ENCODE measurements at regions not wholly inside any gene's neighbourhood (a gene's known extent, or its start where the extent isn't known, plus 50 kb on each side); places are given as distances from the start of the nearest gene placed in this dataset.

GRCh38 chr16:66299349-66299748 lies 67.1 kb upstream of the CDH5 start:
- CTCF ChIA-PET = no interaction called here
- Histone ChIP-seq H3K9ac (ENCODE audit: low read depth, low read length) (no peak overlapping the region), H3K14ac (replicated peaks; ENCODE audit: low read depth, low read length) (no peak overlapping the region), H3K4me2 (ENCODE audit: low read depth, low read length) (no peak overlapping the region), H2BK120ac (ENCODE audit: low read depth, low read length) (no peak overlapping the region), H2BK20ac (ENCODE audit: low read depth, low read length) (no peak overlapping the region), H4K20me1 (ENCODE audit: insufficient read depth, low read length) (no peaks in the 10 kb centered on the region), H2BK15ac (ENCODE audit: low read depth, low read length) (no peak overlapping the region), H3K9me1 (ENCODE audit: insufficient read depth, low read length) (no peaks in the 10 kb centered on the region), H4K91ac (ENCODE audit: insufficient read depth, low read depth, low read length) (no peak overlapping the region), H2AK9ac (replicated peaks; ENCODE audit: low read depth, low read length, poor library complexity) (no peak overlapping the region), H3K56ac (ENCODE audit: extremely low read depth, insufficient read depth, low read length) (no peak overlapping the region), H3K4ac (ENCODE audit: low read depth, low read length) (no peak overlapping the region), H3K36me3 (ENCODE audit: control insufficient read depth, insufficient read depth, low read length) (no peaks in the 10 kb centered on the region), H2AFZ (replicated peaks; ENCODE audit: low read length, poor library complexity) (no peak overlapping the region), H3K9me3 (ENCODE audit: control insufficient read depth, insufficient read depth, low read length) (peaks cover 5% of the 10 kb centered on the region), H3K4me3 (ENCODE audit: insufficient read depth, low read depth, low read length) (no peak overlapping the region), H2BK5ac (ENCODE audit: low read depth, low read length, poor library complexity, severe bottlenecking) (no peak overlapping the region), H3K79me1 (ENCODE audit: low read depth in 1 of 2, low read length in 2 of 2) (no peaks in the 10 kb centered on the region), H3K27ac (ENCODE audit: insufficient read depth, low read length) (no peak overlapping the region), H4K5ac (ENCODE audit: low read depth, low read length) (no peak overlapping the region), H3K27me3 (ENCODE audit: control insufficient read depth, insufficient read depth, low read length) (peaks cover 64% of the 10 kb centered on the region), H2AK5ac (ENCODE audit: low read depth, low read length) (no peak overlapping the region), H3K18ac (ENCODE audit: low read depth, low read length) (no peak overlapping the region), H3K4me1 (ENCODE audit: control insufficient read depth, insufficient read depth, low read length) (no peaks in the 10 kb centered on the region), H3K23ac (ENCODE audit: low read depth, low read length) (no peak overlapping the region), H4K8ac (ENCODE audit: low read depth in 2 of 2, low read length in 2 of 2) (no peak overlapping the region)
- WGBS, 2 experiments (ENCODE audit: extremely low coverage in 2 of 2, insufficient read length in 1 of 2) = no CpG with 5 or more reads among the region's 1 CpG
- no TSS peak for BruUV-seq (replicated peaks)
- POLR2A ChIA-PET (ENCODE audit: unreplicated experiment) = no interaction called here
- no peak for DNase-seq
- in situ Hi-C loops (cut with MboI; ENCODE audit: low sequenced_read_pairs) = no loop called here
- no peak for ATAC-seq (ENCODE audit: low read depth)
- dilution Hi-C loops (cut with HindIII; ENCODE audit: low sequenced_read_pairs, unreplicated experiment) = no loop called here
- TF ChIP-seq CHD1 (IDR thresholded peaks at IDR 0.05; ENCODE audit: low read depth, low read length) (no peak), MAZ (IDR thresholded peaks at IDR 0.05; ENCODE audit: borderline replicate concordance, low read depth, low read length) (no peak), MXI1 (IDR thresholded peaks at IDR 0.05; ENCODE audit: borderline replicate concordance, low read depth, low read length) (no peak), ELK1 (IDR thresholded peaks at IDR 0.05; ENCODE audit: borderline replicate concordance, low read depth, low read length) (no peak), MAFK (IDR thresholded peaks at IDR 0.05; ENCODE audit: low read depth, low read length) (no peak), RFX5 (IDR thresholded peaks at IDR 0.05; ENCODE audit: low read depth, low read length) (no peak), NFE2L2 (IDR thresholded peaks at IDR 0.05; ENCODE audit: low read depth, low read length) (no peak), CEBPB (IDR thresholded peaks at IDR 0.05; ENCODE audit: low read depth, low read length) (no peak), RAD21 (IDR thresholded peaks at IDR 0.05; ENCODE audit: low read length) (no peak), POLR2A (IDR thresholded peaks at IDR 0.05; ENCODE audit: low read depth, low read length) (no peak), RCOR1 (IDR thresholded peaks at IDR 0.05; ENCODE audit: insufficient replicate concordance, low read length) (no peak), FOS (IDR thresholded peaks at IDR 0.05; ENCODE audit: low read depth, low read length) (no peak), BHLHE40 (IDR thresholded peaks at IDR 0.05; ENCODE audit: low read depth, low read length) (no peak), CTCF (conservative IDR thresholded peaks at IDR 0.05; ENCODE audit: low read depth, low read length) (no peak), USF2 (IDR thresholded peaks at IDR 0.05; ENCODE audit: low read depth, low read length) (no peak), SMC3 (IDR thresholded peaks at IDR 0.05; ENCODE audit: low read depth, low read length) (no peak)
- intact Hi-C loops (cut with micrococcal nuclease) = no loop called here
